ENCODE measurements at regions not wholly inside any gene's neighbourhood (a gene's known extent, or its start where the extent isn't known, plus 50 kb on each side); places are given as distances from the start of the nearest gene placed in this dataset.

DNA sequence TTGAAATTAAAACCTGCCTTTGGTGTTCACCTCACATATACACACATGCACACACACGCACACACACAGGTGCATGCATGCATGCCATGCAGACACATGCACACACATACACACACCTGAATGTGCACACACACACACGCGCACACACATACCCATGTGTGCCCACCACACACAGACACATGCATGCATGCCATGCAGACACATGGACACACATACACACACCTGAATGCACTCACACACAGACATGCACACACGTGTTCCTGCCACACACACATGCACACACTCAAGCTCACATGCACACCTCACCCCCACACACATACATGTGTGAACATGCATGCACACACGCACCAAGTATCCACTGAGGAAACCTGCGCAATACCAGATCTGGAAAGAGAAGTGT is 136.4 kb downstream of the KLF6 start:
- Histone ChIP-seq H3K9me1 (ENCODE audit: insufficient read depth, low read length) (peaks cover 9% of the 10 kb centered on the region), H4K8ac (ENCODE audit: low read depth in 2 of 2, low read length in 2 of 2) (no peak overlapping the region), H2BK15ac (ENCODE audit: low read depth, low read length) (no peak overlapping the region), H2AFZ (replicated peaks; ENCODE audit: low read length, poor library complexity) (no peak overlapping the region), H4K5ac (ENCODE audit: low read depth, low read length) (no peak overlapping the region), H3K36me3 (ENCODE audit: control insufficient read depth, insufficient read depth, low read length) (no peaks in the 10 kb centered on the region), H2AK9ac (replicated peaks; ENCODE audit: low read depth, low read length, poor library complexity) (no peak overlapping the region), H3K4me1 (ENCODE audit: control insufficient read depth, insufficient read depth, low read length) (no peaks in the 10 kb centered on the region), H4K20me1 (ENCODE audit: insufficient read depth, low read length) (no peaks in the 10 kb centered on the region), H3K4me3 (ENCODE audit: insufficient read depth, low read depth, low read length) (no peak overlapping the region), H3K79me1 (ENCODE audit: low read depth in 1 of 2, low read length in 2 of 2) (no peaks in the 10 kb centered on the region), H2BK5ac (ENCODE audit: low read depth, low read length, poor library complexity, severe bottlenecking) (no peak overlapping the region), H3K27ac (ENCODE audit: insufficient read depth, low read length) (no peak overlapping the region), H3K9ac (ENCODE audit: low read depth, low read length) (no peak overlapping the region), H3K4me2 (ENCODE audit: low read depth, low read length) (no peak overlapping the region), H3K23ac (ENCODE audit: low read depth, low read length) (no peak overlapping the region), H3K14ac (replicated peaks; ENCODE audit: low read depth, low read length) (no peak overlapping the region), H3K4ac (ENCODE audit: low read depth, low read length) (no peak overlapping the region), H3K56ac (ENCODE audit: extremely low read depth, insufficient read depth, low read length) (no peak overlapping the region), H3K27me3 (ENCODE audit: control insufficient read depth, insufficient read depth, low read length) (no peaks in the 10 kb centered on the region), H4K91ac (ENCODE audit: insufficient read depth, low read depth, low read length) (no peak overlapping the region), H2AK5ac (ENCODE audit: low read depth, low read length) (no peak overlapping the region), H2BK20ac (ENCODE audit: low read depth, low read length) (no peak overlapping the region), H3K9me3 (ENCODE audit: control insufficient read depth, insufficient read depth, low read length) (no peaks in the 10 kb centered on the region), H3K18ac (ENCODE audit: low read depth, low read length) (no peak overlapping the region), H2BK120ac (ENCODE audit: low read depth, low read length) (no peak overlapping the region)
- ChIA-PET POLR2A (ENCODE audit: unreplicated experiment) (no interaction called here), CTCF (no interaction called here)
- DNase-seq (no peak), ATAC-seq (ENCODE audit: low read depth) (no peak)
- in situ Hi-C loops (cut with MboI; ENCODE audit: low sequenced_read_pairs) (no loop called here), intact Hi-C loops (cut with micrococcal nuclease) (no loop called here), dilution Hi-C loops (cut with HindIII; ENCODE audit: low sequenced_read_pairs, unreplicated experiment) (no loop called here)
- TF ChIP-seq MAZ (IDR thresholded peaks at IDR 0.05; ENCODE audit: borderline replicate concordance, low read depth, low read length): no peak
- TF ChIP-seq CHD1 (IDR thresholded peaks at IDR 0.05; ENCODE audit: low read depth, low read length): no peak
- TF ChIP-seq MXI1 (IDR thresholded peaks at IDR 0.05; ENCODE audit: borderline replicate concordance, low read depth, low read length): no peak
- no peak for TF ChIP-seq RCOR1 (IDR thresholded peaks at IDR 0.05; ENCODE audit: insufficient replicate concordance, low read length)
- TF ChIP-seq FOS (IDR thresholded peaks at IDR 0.05; ENCODE audit: low read depth, low read length): no peak
- WGBS, 2 experiments (ENCODE audit: extremely low coverage in 2 of 2, insufficient read length in 1 of 2): 81% methylated on average over 5 of the region's 6 CpGs; no CpG with 5 or more reads in 1 of the 2 experiments
- no TSS peak for BruUV-seq (replicated peaks)
